Embryonic facial prominence (tissue), 1 donor: ENCODE measurements at regions not wholly inside any gene's neighbourhood (a gene's known extent, or its start where the extent isn't known, plus 50 kb on each side); places are given as distances from the start of the nearest gene placed in this dataset.
A peak's percentile ranks its signal among the peaks of the same experiment; 100 is the strongest.
"Not testable (repeated sequence)": the region's sequence is repeated elsewhere in the genome, so short reads cannot be mapped to it uniquely, and the experiment has no call there.

Source experiments
- DNase-seq: peaks from one replicate; pipeline ENCODE4 v3.0.0-alpha.2; 2016; ENCODE audit errors: extremely low spot score

- DNase-seq: no peak
These were observed 409.3 kb downstream of the AGTPBP1 start for GRCh38 chr9:85332487-85332886.

GRCh38 chr9:85331626-85332025 is 410.1 kb downstream of the AGTPBP1 start:
- DNase-seq: no peak

DNA sequence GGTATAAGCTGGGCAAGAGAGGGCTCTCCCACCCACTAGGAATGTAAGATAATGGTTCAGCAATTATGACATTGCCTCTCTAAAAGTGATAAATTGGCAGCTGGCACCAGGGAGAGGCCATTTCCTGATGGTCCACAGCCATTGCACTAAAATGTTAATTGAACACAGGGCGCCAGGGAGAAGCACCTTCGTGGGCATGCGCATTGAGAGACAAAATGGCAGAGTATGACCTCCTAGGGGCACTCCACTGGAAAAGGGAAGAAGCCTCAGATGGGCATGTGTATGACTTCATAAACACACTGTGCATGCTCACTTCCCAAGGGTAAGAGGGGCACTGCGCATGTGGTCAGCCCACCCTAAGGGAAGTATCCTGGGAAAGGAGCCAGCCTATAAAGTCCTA is 419.2 kb downstream of the AGTPBP1 start:
- DNase-seq: no peak

DNA sequence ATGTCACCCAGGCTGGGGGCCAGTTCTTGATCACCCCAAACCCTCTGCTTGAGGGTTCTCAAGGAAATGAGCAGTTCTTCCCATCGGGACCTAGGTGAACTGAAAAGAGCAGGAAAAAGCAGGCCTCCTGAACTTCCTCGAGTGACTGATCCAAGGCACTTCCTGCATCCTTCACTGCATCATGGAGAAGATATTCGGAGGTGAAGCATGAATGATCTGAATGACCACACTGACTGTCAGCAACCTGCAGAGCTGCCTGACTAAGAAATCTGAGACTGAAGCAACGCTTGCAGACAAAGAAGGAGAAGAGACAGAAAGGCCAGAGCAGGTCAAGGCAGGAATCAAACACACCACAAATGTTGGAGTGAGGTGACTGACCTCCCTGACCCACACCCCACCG is 420.2 kb downstream of the AGTPBP1 start:
- no peak for DNase-seq

DNA sequence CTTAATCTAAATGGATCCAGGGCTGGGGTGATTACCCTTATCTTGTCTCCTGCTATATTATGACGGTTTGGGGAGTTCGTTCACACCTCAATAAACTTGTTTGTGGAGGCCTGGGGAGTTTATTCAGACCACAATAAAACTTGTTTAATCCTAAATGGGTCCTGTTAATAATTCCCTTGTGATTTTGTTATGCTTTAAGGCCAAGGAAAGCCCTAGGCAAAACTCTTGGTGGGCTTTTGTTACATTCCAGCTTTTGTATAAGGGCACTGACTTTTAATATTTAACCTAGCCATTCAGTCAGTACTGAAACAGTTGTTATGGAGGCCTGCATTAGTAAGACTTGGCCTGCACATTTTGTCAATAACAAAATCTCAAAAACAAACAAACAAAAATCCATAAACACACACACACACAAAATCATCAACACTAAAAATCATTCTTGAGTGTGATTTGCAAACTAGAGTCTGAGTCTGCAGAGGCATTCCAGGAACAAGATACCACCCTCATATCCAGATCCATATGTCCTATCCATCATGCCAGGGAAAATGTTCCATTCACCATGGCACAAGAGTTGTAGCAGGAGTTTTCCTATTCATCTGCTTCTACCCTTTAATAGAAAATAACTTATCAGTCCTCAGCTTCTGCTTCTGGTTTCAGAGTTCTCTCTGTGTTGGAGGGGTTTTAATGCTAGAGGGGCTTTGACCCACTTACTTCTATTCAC is 421.7 kb downstream of the AGTPBP1 start:
- no peak for DNase-seq

DNA sequence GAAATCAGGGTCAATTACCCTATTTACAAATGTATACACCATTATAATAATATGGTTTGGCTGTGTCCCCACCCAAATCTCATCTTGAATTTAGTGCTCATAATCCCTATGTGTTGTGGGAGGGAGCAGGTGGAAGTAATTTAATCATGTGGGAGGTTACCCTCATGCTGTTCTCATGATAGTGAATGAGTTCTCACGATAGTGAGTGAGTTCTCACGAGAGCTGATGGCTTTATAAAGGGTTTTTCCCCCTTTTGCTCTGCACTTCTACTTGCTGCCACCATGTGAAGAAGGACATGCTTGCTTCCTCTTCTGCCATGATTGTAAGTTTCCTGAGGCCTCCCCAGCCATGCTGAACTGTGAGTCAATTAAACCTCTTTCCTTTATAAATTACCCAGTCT is 426.2 kb downstream of the AGTPBP1 start:
- DNase-seq: not testable (repeated sequence)

DNA sequence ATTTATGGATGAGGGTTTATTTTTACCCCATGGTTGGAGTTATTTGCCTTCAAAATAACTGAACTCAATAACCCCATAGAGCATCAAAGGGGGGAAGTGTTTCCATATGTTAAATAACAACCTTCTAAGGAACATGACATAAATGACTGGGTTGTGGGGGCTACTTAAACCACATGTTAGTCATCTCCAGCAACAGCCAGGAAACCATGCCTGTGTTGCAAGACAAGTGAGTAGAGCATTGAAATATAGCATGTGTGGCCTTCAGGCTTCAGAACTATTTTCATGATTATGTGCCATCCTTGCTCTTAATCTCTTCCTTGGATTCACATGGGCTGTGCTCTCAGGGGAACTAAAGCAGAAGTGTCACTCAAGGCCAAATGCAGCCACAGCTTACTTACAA is 431.2 kb downstream of the AGTPBP1 start:
- no peak for DNase-seq

GRCh38 chr9:85303757-85304134 is 438.0 kb downstream of the AGTPBP1 start:
- DNase-seq: no peak

- no peak for DNase-seq
These were observed 438.6 kb downstream of the AGTPBP1 start for GRCh38 chr9:85302938-85303756.

GRCh38 chr9:85298499-85298898 is 443.3 kb downstream of the AGTPBP1 start:
- DNase-seq: no peak

DNA sequence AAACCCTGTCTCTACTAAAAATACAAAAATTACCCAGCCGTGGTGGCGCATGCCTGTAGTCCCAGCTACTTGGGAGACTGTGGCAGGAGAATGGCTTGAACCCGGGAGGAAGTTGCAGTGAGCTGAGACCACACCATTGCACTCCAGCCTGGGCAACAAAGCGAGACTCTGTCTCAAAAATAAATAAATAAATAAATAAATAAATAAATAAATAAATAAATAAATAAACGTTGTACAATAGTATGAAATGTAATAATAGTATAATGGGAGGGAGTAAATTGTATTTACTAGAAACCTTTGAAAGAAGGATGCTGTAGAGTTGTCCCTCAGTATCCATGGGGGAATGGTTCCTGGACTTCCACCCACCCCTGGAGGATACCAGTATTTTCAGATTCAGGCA is 446.5 kb downstream of the AGTPBP1 start:
- not testable (repeated sequence) for DNase-seq

GRCh38 chr9:85292261-85292660 is 449.5 kb downstream of the AGTPBP1 start:
- no peak for DNase-seq

DNA sequence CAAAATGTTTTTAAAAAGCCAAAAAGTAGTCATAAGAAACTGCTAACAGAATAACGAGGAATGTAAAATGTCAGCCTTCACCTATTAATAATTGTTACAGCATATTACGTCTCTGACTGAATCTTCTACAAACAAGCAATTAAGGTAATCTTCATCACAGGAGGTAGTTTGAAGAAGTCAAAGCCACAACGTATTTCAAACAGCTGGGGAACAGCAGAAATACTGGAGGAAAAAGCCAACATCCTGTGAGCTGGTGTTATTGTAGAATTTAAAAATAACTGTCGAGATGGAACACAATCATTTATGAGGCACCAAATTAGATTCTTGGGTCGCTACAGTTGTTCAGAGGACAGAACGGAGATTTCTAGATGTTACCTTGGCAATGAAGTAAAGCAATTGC is 450.5 kb downstream of the AGTPBP1 start:
- no peak for DNase-seq

DNA sequence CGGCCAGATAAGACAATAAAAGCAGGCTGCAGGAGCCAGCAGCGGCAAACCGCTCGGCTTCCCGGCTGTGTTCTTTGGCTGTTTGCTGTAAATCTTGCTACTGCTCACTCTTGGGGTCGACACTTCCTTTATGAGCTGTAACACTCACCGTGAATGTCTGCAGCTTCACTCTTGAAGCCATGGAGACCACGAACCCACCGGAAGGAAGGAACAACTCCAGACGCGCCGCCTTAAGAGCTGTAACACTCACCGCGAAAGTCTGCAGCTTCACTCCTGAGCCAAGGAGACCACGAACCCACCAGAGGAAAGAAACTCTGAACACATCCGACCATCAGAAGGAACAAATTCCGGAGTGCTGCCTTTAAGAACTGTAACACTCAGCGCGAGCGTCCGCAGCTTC is 451.7 kb downstream of the AGTPBP1 start:
- DNase-seq: no peak

GRCh38 chr9:85289142-85289541 is 452.6 kb downstream of the AGTPBP1 start:
- no peak for DNase-seq

DNA sequence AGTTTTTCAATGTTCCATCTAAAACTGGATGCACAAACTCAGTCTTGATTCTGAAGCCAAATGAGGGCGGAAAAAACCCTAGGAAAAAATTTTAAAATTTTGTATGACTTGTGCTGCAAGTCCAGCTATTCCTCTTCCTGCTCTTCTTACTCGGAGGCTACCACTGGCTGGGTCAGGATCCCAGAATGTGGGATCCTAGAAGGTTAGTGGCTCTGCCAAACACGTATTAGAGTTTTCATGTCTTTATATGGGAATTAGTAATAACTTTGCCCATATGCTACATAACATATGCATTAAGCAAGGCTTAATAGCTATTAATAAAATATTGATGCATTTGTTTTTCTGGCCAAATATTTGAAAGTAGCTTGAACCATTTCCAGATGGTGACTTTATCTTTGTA is 458.3 kb downstream of the AGTPBP1 start:
- DNase-seq: no peak

DNA sequence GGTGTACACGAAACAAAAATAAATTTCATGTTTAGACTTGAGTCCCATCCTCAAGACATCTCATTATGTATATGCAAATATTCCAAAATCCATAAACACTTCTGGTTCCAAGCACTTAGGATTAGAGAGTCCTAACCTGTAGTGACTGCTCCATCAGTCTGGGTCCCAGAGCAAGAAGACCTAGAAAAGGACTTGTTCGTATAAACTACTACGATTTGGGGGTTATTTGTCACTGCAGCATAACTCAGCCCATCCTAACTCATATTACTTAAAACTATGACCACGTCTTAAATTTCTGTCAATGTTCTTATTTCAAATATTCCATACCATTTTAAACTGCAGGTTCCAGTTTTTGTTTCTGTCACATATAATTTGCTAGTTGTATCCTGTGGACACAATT is 463.0 kb downstream of the AGTPBP1 start:
- no peak for DNase-seq

DNA sequence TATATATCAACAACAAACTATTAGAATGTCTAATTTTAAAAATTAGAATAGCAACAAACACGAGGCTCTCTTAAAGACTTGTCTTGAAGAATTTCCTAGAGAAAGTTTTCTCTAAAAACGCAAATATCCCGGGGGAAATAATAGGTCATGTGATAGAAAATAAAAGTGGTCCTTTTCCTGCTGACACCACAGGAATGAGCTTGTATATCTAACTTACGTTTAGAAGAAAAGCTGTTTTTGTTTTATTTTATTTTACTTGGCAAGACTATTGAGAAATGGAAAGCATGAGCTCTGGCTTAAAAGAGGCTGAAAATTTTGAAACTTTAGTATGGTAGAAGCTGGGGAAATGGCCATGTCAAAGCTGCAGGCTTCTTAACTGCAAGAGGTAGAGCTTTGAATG is 465.0 kb downstream of the AGTPBP1 start:
- peak; percentile 39 for DNase-seq

DNA sequence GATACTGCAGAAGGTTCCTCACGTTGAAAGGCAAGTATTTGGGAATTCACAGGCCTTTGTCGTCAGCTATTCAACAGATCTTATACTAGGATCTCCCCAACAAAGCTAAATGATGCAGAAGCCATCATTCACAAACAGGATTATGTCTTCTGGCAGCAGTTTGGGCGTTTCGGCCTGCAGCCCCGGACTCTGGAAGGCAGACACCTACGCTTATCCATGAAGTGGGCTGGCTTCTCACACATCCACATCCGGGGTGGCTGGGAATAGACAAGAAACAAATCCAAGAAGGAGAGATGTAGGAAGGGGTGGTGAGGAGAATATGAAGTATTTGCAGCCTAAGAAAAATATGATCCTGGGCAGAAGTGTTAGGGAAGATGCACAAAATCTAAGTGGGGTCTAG is 471.9 kb downstream of the AGTPBP1 start:
- no peak for DNase-seq

DNA sequence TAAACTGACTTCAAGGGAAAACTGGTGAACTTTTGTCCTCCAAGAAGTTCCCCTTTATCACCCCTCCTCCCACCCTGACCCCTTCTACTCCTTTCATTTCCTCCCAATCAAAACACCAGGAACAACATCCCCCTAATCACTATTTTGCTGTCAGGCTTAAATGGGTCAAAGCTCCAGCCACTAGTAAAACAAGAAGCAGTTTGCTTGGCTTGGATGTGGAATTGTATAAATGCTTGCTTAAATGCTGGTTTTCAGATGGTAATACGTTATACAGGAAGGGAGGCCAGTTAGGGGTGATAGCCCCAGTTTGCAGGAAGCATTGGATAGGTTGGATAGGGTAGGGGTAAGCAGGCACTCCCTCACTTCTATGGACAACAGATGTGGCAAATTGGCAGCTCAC is 473.6 kb downstream of the AGTPBP1 start:
- DNase-seq: peak; percentile 31

DNA sequence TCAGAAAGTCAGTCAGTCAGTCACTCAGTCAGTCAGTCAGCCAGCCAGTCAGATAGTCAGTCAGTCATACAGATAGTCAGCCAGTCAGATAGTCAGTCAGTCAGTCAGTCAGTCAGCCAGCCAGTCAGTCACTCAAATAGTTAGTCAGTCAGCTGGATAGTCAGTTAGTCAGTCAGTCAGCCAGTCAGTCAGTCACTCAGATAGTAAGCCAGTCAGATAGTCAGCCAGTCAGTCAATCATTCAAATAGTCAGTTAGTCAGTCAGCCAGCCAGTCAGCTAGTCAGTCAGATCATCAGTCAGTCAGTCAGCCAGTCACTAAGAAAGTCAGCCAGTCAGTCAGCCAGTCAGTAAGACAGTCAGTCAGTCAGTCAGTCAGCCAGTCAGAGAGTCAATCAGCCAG is 477.1 kb downstream of the AGTPBP1 start:
- no peak for DNase-seq

DNA sequence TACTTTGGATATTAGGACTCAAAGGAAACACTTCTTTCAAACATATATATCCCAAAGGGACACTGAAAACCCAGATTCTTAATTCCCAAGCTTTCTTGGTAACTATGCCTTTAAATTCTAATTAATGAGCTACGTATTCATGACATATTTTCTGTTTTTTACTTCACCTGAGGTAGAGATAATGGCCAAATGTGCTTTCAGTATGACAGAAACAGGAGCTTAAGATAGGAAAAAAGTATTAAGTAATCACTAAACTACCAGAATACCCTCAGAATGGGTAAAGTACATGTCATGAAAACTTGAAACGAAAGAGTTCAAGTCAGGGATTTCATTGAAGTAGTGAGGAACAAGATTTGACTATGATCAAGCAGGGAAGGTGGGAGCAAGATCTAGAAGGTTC is 478.5 kb downstream of the AGTPBP1 start:
- no peak for DNase-seq

- no peak for DNase-seq
These were observed 479.4 kb downstream of the AGTPBP1 start for GRCh38 chr9:85262333-85262732.
